ENCODE measurements at regions not wholly inside any gene's neighbourhood (a gene's known extent, or its start where the extent isn't known, plus 50 kb on each side); places are given as distances from the start of the nearest gene placed in this dataset.

DNA sequence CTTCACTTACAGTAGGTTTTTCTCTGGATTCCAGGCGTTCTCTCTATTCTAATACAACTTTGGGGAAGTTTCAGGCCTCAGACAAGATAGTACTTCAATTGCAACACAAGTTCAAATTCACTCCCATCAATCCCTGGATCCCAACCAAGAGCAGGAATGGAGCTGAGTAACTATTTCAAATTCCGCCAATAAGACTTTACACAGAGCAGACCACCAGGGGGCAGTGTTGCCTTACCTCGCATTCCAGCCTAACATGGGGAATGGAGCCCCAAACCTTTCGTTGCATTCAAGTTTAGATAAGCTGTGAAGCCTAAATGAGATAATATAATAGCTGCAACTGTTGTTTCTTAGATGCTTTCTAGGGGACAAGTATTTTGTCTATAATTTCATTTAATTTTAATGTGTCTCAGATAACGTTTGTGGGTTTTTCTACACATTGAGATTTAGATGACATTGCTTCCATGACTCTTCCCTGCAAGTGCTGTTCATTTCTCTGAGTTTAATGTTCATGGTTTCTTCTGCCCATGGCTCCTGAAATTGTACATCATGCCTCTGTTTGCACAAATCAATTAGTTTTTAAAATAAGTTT is 186.7 kb downstream of the NSUN3 start:
- no peaks in the 10 kb centered on the region for H3K9me3 ChIP-seq
- H3K4me1 ChIP-seq: peaks cover 13% of the 10 kb centered on the region
- TF ChIP-seq, protein P1, sequence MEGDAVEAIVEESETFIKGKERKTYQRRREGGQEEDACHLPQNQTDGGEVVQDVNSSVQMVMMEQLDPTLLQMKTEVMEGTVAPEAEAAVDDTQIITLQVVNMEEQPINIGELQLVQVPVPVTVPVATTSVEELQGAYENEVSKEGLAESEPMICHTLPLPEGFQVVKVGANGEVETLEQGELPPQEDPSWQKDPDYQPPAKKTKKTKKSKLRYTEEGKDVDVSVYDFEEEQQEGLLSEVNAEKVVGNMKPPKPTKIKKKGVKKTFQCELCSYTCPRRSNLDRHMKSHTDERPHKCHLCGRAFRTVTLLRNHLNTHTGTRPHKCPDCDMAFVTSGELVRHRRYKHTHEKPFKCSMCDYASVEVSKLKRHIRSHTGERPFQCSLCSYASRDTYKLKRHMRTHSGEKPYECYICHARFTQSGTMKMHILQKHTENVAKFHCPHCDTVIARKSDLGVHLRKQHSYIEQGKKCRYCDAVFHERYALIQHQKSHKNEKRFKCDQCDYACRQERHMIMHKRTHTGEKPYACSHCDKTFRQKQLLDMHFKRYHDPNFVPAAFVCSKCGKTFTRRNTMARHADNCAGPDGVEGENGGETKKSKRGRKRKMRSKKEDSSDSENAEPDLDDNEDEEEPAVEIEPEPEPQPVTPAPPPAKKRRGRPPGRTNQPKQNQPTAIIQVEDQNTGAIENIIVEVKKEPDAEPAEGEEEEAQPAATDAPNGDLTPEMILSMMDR (IDR thresholded peaks at IDR 0.05; ENCODE audit: low read depth, low read length): peak; percentile 95
- no peak overlapping the region for H3K4me3 ChIP-seq (ENCODE audit: low read depth, low read length)
- H3K27me3 ChIP-seq: no peaks in the 10 kb centered on the region
- DNase-seq: peak; percentile 82
- no peaks in the 10 kb centered on the region for H3K36me3 ChIP-seq

DNA sequence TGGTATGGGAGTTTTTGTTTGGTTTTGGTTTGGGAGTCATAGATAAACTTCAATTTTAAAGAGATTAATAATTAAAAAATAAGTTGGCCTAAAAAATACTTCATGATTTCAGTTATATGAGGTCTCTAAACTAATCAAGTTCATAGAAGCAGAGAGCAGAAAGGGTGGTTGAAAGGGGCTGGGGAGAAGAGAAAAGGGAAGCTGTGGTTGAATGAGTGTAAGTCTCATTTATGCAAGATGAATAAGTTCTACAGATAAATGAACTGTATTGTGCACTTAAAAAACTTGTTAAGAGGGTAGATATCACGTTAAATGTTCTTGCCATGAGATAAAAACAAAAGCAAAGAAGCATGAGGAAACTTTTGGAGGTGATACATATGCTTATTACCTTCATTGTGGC is 188.7 kb downstream of the NSUN3 start:
- peaks cover 13% of the 10 kb centered on the region for H3K4me1 ChIP-seq
- no peak overlapping the region for H3K4me3 ChIP-seq (ENCODE audit: low read depth, low read length)
- no peaks in the 10 kb centered on the region for H3K36me3 ChIP-seq
- no peak for DNase-seq
- H3K27me3 ChIP-seq: no peaks in the 10 kb centered on the region
- TF ChIP-seq, protein P1 (IDR thresholded peaks at IDR 0.05; ENCODE audit: low read depth, low read length): no peak
- H3K9me3 ChIP-seq: no peaks in the 10 kb centered on the region

DNA sequence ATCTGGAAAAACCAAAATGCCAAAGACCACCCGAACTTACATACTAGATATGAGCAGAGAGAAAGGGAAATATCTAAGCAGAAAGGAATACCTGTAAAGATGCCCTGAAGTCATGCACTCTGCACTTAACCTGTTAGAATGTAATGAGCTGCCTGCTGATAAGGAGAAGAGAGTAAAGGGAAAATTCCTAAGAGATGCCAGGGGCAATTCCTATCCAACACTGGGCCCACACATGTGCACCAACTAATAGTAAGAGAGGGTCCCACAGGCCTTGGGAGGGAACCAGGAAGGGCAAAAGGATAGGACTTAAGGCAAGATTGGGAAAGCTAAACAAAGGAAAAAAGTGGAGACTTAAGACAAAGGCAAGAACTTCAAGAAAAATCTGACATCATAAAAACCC is 189.5 kb downstream of the NSUN3 start:
- TF ChIP-seq, protein P1 (IDR thresholded peaks at IDR 0.05; ENCODE audit: low read depth, low read length): no peak

DNA sequence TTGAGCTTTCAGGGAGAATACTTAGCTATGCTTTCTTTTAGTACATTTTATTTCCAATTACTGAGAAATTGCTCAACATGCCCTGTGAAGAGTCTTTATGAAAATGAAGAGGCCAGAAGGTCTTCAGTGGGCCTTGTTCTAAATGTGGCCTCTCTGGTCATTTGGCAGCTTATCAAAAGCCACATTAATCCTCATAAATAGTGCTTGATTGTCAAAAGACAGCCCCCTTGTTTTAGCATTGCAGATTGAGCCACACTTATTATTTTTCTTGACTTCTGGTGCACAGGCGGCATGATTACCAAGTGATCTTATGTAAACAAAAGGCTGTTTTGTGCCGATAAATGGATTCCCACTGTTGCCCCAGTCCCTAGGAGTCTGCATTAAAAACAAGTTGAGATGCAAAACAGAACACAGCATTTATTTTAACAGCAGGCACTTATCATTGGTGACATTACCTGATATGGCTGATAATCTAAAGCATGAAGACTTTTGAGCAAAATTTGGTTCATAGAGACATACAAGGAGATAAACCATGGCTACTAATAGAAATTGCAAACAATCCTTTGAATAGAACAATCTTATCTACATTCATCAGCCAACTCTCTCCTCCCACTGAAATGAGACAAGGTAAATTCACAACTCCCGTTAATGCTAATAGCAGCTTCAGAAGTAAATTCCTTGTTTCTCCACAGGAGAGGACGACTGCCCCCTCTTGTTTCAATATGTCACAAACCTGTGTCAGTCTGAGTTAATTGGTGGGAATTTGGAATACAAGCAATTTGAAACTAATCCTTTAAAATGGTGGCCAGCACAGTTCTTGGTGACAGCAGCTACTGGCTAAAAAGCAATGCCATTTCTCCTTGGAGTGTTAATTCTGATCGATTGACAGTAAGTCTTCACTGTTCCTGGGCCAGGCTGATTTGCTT is 194.3 kb downstream of the NSUN3 start:
- DNase-seq: no peak
- TF ChIP-seq, protein P1 (IDR thresholded peaks at IDR 0.05; ENCODE audit: low read depth, low read length): peak; percentile 11; the same call in 1 of the 2 replicates
- Histone ChIP-seq H3K4me1 (peaks cover 9% of the 10 kb centered on the region), H3K27me3 (no peaks in the 10 kb centered on the region), H3K36me3 (no peaks in the 10 kb centered on the region), H3K4me3 (ENCODE audit: low read depth, low read length) (no peak overlapping the region), H3K9me3 (no peaks in the 10 kb centered on the region)

More for the DNA sequence above, 189.5 kb downstream of the NSUN3 start:
- Histone ChIP-seq H3K9me3 (no peaks in the 10 kb centered on the region), H3K36me3 (no peaks in the 10 kb centered on the region), H3K27me3 (no peaks in the 10 kb centered on the region), H3K4me1 (peaks cover 13% of the 10 kb centered on the region), H3K4me3 (ENCODE audit: low read depth, low read length) (no peak overlapping the region)
- DNase-seq: no peak

DNA sequence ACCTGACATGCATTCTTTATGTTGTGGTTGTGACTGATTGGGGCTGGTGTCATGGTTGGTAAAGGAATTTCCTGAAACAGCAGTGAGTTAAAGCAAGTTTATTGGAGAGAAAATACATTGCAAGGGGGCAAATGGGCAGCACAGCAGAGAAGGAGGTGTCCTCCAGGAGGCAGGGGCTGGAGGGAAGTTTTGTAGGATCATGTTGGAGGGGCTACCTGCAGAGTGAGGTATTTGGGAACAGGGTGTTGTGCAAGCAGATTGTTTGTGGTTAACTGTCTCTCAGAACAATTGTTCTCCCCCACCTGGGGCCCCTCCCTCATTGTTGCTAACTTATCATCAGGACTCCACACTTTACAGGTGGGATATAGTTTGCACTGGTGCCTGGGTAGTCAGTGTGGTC is 196.0 kb downstream of the NSUN3 start:
- Histone ChIP-seq H3K9me3 (no peaks in the 10 kb centered on the region), H3K27me3 (no peaks in the 10 kb centered on the region), H3K4me3 (ENCODE audit: low read depth, low read length) (no peak overlapping the region), H3K36me3 (no peaks in the 10 kb centered on the region), H3K4me1 (peaks cover 9% of the 10 kb centered on the region)
- TF ChIP-seq, protein P1 (IDR thresholded peaks at IDR 0.05; ENCODE audit: low read depth, low read length): no peak
- no peak for DNase-seq

DNA sequence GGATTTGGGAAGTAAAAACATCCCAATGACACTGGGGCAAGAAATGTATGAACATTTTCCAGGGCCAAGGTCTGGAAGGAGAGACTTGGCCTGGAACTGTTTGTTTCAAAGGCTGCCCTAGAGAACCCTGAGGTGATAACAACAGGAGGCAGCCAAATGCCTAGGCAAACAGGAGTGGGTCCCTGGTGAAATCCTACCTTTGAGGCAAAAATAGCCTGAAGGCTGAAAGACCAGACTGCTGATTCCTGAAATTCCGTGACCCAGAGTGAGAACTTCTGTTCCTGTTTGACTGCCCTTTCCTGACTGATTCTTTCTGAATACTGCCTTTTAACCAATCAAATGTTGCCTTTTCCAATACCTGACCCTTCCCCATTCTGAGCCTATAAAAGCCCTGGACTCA is 196.4 kb downstream of the NSUN3 start:
- peaks cover 9% of the 10 kb centered on the region for H3K4me1 ChIP-seq
- H3K27me3 ChIP-seq: no peaks in the 10 kb centered on the region
- H3K4me3 ChIP-seq (ENCODE audit: low read depth, low read length): no peak overlapping the region
- H3K9me3 ChIP-seq: no peaks in the 10 kb centered on the region
- no peak for DNase-seq
- H3K36me3 ChIP-seq: no peaks in the 10 kb centered on the region
- TF ChIP-seq, protein P1 (IDR thresholded peaks at IDR 0.05; ENCODE audit: low read depth, low read length): no peak
